Natural killer cell (primary cell): ENCODE measurements at regions not wholly inside any gene's neighbourhood (a gene's known extent, or its start where the extent isn't known, plus 50 kb on each side); places are given as distances from the start of the nearest gene placed in this dataset.

Experiments used
- ATAC-seq, 3 donors: fragments of 150-1000 bp in 2 of 3; fragments of 200-7000 bp in 1 of 3; cut with Tn5 transposase; 1 replicate in 1 of 3; 2 replicates in 2 of 3; pipeline ENCODE4 v1.10.0; 2021; ENCODE audit warnings: mild to moderate bottlenecking in 2 of 3, moderate library complexity in 2 of 3
- DNase-seq, 2 donors: peaks; one replicate each; pipeline versions ENCODE4 v3.0.0 to v3.0.0-alpha.2; 2013 to 2021; ENCODE audit warnings: mixed read lengths in 1 of 2
- H3K27ac ChIP-seq: one replicate; pipeline ENCODE4 v1.5.1; 2013; ENCODE audit warnings: mild to moderate bottlenecking, low read length
- H3K27me3 ChIP-seq: one replicate; pipeline ENCODE4 v1.6.1; 2013; ENCODE audit warnings: low read length; ENCODE audit not compliant: control insufficient read depth, insufficient read depth
- H3K36me3 ChIP-seq: one replicate; pipeline ENCODE4 v1.6.1; 2013; ENCODE audit warnings: low read length; ENCODE audit not compliant: control insufficient read depth, insufficient read depth
- H3K4me1 ChIP-seq: one replicate; pipeline ENCODE4 v1.6.1; 2013; ENCODE audit warnings: low read length; ENCODE audit not compliant: control insufficient read depth, insufficient read depth
- H3K4me3 ChIP-seq: one replicate; pipeline ENCODE4 v1.5.1; 2013; ENCODE audit warnings: low read length
- H3K9me3 ChIP-seq: one replicate; pipeline ENCODE4 v1.6.1; 2013; ENCODE audit warnings: low read length; ENCODE audit not compliant: control insufficient read depth, insufficient read depth
- H3K27ac Mint-ChIP-seq, 2 donors: one replicate each; pipeline ENCODE4 v1.8.0; 2022; ENCODE audit warnings: mild to moderate bottlenecking in 2 of 2, mixed read lengths in 2 of 2, moderate library complexity in 1 of 2
- H3K27me3 Mint-ChIP-seq, 2 donors: one replicate each; pipeline ENCODE4 v1.8.0; 2022; ENCODE audit warnings: low read depth in 2 of 2, mixed read lengths in 2 of 2
- H3K36me3 Mint-ChIP-seq: one replicate; pipeline ENCODE4 v1.8.0; 2022; ENCODE audit warnings: mixed read lengths
- H3K4me1 Mint-ChIP-seq, 2 donors: one replicate each; pipeline ENCODE4 v1.8.0; 2022; ENCODE audit warnings: mixed read lengths in 2 of 2
- H3K4me3 Mint-ChIP-seq: one replicate; pipeline ENCODE4 v1.8.0; 2022; ENCODE audit warnings: mild to moderate bottlenecking, moderate library complexity, mixed read lengths
- H3K9me3 Mint-ChIP-seq, 2 donors: one replicate each; pipeline ENCODE4 v1.8.0; 2022; ENCODE audit warnings: mixed read lengths in 2 of 2
- WGBS: methylation state at CpG from one replicate; pipeline ENCODE4 v1.1.7; 2013; ENCODE audit warnings: missing lambda C conversion rate; ENCODE audit not compliant: insufficient coverage; 5-methylcytosine and 5-hydroxymethylcytosine counted together
- intact Hi-C: fragments of 100-400 bp; cut with micrococcal nuclease; formaldehyde crosslinking; loops from one replicate; pipeline ENCODE4 v1.14.2; 2022
- TF ChIP-seq, protein P1 (sequence below): fragments of 200-600 bp; IDR thresholded peaks from one replicate; pipeline ENCODE4 v1.8.0; 2022; ENCODE audit warnings: antibody characterized with exemption

GRCh38 chr1:67556297-67556900 is 126.2 kb upstream of the SERBP1 start:
- TF ChIP-seq, protein P1, sequence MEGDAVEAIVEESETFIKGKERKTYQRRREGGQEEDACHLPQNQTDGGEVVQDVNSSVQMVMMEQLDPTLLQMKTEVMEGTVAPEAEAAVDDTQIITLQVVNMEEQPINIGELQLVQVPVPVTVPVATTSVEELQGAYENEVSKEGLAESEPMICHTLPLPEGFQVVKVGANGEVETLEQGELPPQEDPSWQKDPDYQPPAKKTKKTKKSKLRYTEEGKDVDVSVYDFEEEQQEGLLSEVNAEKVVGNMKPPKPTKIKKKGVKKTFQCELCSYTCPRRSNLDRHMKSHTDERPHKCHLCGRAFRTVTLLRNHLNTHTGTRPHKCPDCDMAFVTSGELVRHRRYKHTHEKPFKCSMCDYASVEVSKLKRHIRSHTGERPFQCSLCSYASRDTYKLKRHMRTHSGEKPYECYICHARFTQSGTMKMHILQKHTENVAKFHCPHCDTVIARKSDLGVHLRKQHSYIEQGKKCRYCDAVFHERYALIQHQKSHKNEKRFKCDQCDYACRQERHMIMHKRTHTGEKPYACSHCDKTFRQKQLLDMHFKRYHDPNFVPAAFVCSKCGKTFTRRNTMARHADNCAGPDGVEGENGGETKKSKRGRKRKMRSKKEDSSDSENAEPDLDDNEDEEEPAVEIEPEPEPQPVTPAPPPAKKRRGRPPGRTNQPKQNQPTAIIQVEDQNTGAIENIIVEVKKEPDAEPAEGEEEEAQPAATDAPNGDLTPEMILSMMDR = no peak
- Mint-ChIP-seq H3K36me3 (no peaks in the 10 kb centered on the region), H3K4me3 (no peak overlapping the region), H3K9me3 (no peaks in the 10 kb centered on the region), H3K27ac (no peak overlapping the region), H3K27me3 (peaks cover 3 to 10% of the 10 kb centered on the region in 2 donors), H3K4me1 (no peaks in the 10 kb centered on the region)
- Histone ChIP-seq H3K9me3 (no peaks in the 10 kb centered on the region), H3K27ac (no peak overlapping the region), H3K36me3 (no peaks in the 10 kb centered on the region), H3K4me1 (no peaks in the 10 kb centered on the region), H3K27me3 (no peaks in the 10 kb centered on the region), H3K4me3 (no peak overlapping the region)
- intact Hi-C loops = no loop called here
- DNase-seq = no peak
- 44% methylated on average over 5 of the region's 5 CpGs for WGBS
- ATAC-seq = no peak

DNA sequence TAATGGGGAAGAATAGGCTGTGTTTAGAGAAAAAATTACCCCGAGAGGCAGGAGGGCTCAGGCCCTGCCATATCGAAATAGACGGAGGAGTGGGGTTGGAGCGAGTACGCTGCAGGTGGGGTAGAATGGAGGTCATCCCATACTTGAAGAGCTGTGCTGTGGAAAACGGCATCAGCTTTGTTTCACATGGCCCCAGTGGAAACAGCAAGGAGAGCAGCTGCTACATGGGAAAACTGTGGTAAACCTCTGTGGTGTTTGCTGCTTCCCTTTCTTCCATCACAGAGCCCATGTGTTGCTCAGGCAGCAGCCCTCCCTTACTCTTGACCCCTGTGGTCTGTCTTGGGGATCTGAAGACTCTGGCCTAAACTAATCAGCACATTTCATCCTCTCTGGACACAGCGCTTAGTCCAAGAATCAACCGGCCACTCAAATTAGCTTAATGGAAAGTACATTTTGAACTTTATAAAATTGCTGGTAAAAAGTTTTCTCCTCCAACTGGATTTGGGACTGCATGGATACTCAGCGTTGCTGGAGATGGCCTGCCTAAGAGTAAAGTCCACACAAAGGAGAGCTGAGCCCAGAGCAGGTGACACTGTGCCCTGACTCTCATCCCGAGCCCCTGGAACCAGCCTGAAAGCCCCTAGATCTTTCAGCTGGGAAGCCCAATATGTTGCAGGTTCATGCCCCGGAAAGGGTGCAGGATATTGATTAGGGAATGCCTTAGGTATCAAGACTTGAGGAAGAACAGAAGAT is 127.1 kb upstream of the GADD45A start:
- no peak for ATAC-seq
- no peaks in the 10 kb centered on the region for H3K9me3 Mint-ChIP-seq
- H3K4me1 ChIP-seq = no peaks in the 10 kb centered on the region
- DNase-seq = no peak
- no peak overlapping the region for H3K4me3 ChIP-seq
- H3K36me3 ChIP-seq = no peaks in the 10 kb centered on the region
- H3K4me3 Mint-ChIP-seq = no peak overlapping the region
- H3K9me3 ChIP-seq = no peaks in the 10 kb centered on the region
- TF ChIP-seq, protein P1 = no peak
- H3K36me3 Mint-ChIP-seq = no peaks in the 10 kb centered on the region
- H3K27me3 Mint-ChIP-seq = peaks cover 0 to 3% of the 10 kb centered on the region in 2 donors
- H3K4me1 Mint-ChIP-seq = no peaks in the 10 kb centered on the region
- intact Hi-C loops = no loop called here
- no peak overlapping the region for H3K27ac ChIP-seq
- 43% methylated on average over 11 of the region's 11 CpGs for WGBS
- no peaks in the 10 kb centered on the region for H3K27me3 ChIP-seq
- no peak overlapping the region for H3K27ac Mint-ChIP-seq

DNA sequence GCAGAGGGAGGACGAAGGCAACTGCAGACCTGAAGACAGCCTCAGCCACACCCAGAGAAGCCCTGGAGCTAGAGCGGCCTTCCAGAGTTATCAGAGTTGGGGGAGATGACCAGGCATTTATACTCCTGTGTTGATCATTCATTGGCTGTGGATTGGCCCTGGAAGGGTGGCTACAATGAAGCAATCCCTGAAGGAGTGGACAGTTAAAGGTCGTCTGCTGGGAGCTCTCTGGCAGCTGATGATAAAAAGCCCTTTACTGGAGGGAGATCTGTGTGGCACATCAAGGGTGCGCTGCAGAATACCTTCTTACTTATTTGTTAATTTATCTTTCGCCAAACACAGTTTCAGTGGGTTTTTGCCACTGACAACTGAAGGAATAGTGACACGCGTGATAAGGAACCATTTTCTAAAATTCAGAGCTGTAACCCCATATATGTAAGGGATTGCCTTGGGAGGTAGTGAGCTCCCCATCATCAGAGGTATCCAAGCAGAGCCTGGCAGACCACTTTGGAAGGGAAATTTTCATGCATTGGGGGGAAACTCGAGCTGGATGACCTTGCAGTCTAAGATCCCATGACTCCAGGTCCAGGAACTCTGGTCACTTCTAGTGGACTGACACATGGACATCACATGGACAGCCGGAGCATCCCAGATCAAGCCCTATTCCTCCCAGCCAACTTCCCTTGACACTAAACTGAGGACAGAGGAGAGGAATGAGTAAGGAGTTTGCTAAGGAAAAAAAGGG is 126.4 kb upstream of the GADD45A start:
- TF ChIP-seq, protein P1 = no peak
- DNase-seq (no peak), ATAC-seq (no peak)
- Mint-ChIP-seq H3K36me3 (no peaks in the 10 kb centered on the region), H3K27me3 (peaks cover 0 to 3% of the 10 kb centered on the region in 2 donors), H3K4me3 (no peak overlapping the region), H3K9me3 (no peaks in the 10 kb centered on the region), H3K4me1 (no peaks in the 10 kb centered on the region), H3K27ac (no peak overlapping the region)
- Histone ChIP-seq H3K36me3 (no peaks in the 10 kb centered on the region), H3K27ac (no peak overlapping the region), H3K9me3 (no peaks in the 10 kb centered on the region), H3K4me3 (no peak overlapping the region), H3K27me3 (no peaks in the 10 kb centered on the region), H3K4me1 (no peaks in the 10 kb centered on the region)
- 80% methylated on average over 8 of the region's 9 CpGs for WGBS
- intact Hi-C loops = no loop called here
